ENCODE measurements at regions not wholly inside any gene's neighbourhood (a gene's known extent, or its start where the extent isn't known, plus 50 kb on each side); places are given as distances from the start of the nearest gene placed in this dataset.

DNA sequence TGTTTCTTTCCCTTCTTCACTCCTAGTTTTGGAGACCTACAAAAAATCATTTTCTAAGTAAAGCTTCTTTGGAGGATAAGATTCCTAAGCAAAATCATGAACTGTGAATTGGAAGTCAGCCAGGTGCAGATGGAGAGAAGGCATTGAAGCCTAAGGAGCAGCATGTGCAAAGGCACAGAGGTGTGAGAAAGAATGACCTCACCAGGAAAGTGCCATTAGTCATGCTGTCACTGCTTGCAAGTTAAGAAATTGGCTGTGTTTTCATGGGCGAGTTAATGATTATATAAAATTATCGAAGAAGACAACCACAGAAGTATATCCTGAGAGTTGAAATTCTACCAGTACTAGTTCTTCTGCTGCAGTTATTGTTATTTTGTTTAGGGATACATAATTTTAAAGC, 80.3 kb upstream of the KLHL1 start:
- Histone ChIP-seq H3K79me2 (ENCODE audit: control insufficient read depth, insufficient read depth, low read length) (no peaks in the 10 kb centered on the region), H4K20me1 (replicated peaks; ENCODE audit: control insufficient read depth, extremely low read depth, insufficient read depth, low read length) (no peaks in the 10 kb centered on the region), H2AFZ (ENCODE audit: low read depth, low read length) (no peak overlapping the region), H3K4me2 (ENCODE audit: insufficient read depth, low read length) (no peak overlapping the region), H3K4me3 (replicated peaks in 1 of 3; ENCODE audit: insufficient read depth in 1 of 3, low read depth in 1 of 3, low read length in 3 of 3) (no peak overlapping the region), H3K9ac (replicated peaks; ENCODE audit: extremely low read depth, insufficient read depth, low read length) (no peak overlapping the region), H3K9me1 (replicated peaks; ENCODE audit: control insufficient read depth, extremely low read depth, insufficient read depth, low read length) (no peaks in the 10 kb centered on the region), H3K36me3 (ENCODE audit: control insufficient read depth in 2 of 2, extremely low read depth in 1 of 2, insufficient read depth in 2 of 2, low read length in 2 of 2) (no peaks in the 10 kb centered on the region), H3K9me3 (replicated peaks; ENCODE audit: control insufficient read depth, insufficient read depth, low read length) (no peaks in the 10 kb centered on the region), H3K27me3 (ENCODE audit: control insufficient read depth in 2 of 2, insufficient read depth in 2 of 2, low read length in 2 of 2) (no peaks in the 10 kb centered on the region), H3K27ac (ENCODE audit: insufficient read depth, low read depth, low read length) (no peak overlapping the region), H3K4me1 (ENCODE audit: control insufficient read depth, extremely low read depth, insufficient read depth, low read length) (no peaks in the 10 kb centered on the region)
- dilution Hi-C loops (cut with MboI; ENCODE audit: extremely low pct_ligation_motif_present, low sequenced_read_pairs), result no loop called here
- FAIRE-seq (no peak), DNase-seq (ENCODE audit: low read depth, low spot score) (no peak)
- CTCF ChIA-PET, result no interaction called here
- BruUV-seq (replicated peaks), result no TSS peak
- POLR2A ChIA-PET, result no interaction called here
- intact Hi-C loops (cut with micrococcal nuclease), result no loop called here
- TF ChIP-seq FOS (IDR thresholded peaks at IDR 0.05; ENCODE audit: borderline replicate concordance, insufficient read depth, low read length), result no peak
- TF ChIP-seq MYC (IDR thresholded peaks at IDR 0.05; ENCODE audit: low read depth, low read length), result no peak
- TF ChIP-seq EZH2 (IDR thresholded peaks at IDR 0.05; ENCODE audit: borderline replicate concordance, low read depth, low read length, severe bottlenecking), result no peak
- TF ChIP-seq, protein P1, sequence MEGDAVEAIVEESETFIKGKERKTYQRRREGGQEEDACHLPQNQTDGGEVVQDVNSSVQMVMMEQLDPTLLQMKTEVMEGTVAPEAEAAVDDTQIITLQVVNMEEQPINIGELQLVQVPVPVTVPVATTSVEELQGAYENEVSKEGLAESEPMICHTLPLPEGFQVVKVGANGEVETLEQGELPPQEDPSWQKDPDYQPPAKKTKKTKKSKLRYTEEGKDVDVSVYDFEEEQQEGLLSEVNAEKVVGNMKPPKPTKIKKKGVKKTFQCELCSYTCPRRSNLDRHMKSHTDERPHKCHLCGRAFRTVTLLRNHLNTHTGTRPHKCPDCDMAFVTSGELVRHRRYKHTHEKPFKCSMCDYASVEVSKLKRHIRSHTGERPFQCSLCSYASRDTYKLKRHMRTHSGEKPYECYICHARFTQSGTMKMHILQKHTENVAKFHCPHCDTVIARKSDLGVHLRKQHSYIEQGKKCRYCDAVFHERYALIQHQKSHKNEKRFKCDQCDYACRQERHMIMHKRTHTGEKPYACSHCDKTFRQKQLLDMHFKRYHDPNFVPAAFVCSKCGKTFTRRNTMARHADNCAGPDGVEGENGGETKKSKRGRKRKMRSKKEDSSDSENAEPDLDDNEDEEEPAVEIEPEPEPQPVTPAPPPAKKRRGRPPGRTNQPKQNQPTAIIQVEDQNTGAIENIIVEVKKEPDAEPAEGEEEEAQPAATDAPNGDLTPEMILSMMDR (IDR thresholded peaks at IDR 0.05; ENCODE audit: extremely low read depth in 1 of 2, insufficient read depth in 1 of 2, low read depth in 1 of 2, low read length in 2 of 2), result no peak
- TF ChIP-seq, protein P2, sequence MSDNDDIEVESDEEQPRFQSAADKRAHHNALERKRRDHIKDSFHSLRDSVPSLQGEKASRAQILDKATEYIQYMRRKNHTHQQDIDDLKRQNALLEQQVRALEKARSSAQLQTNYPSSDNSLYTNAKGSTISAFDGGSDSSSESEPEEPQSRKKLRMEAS (IDR thresholded peaks at IDR 0.05; ENCODE audit: insufficient read depth, insufficient read length), result no peak
- no peak for TF ChIP-seq POLR2A (IDR thresholded peaks at IDR 0.05; ENCODE audit: low read depth, low read length)
- no peak for TF ChIP-seq POLR2AphosphoS5 (IDR thresholded peaks at IDR 0.05; ENCODE audit: insufficient read depth, low read depth, low read length)
- TF ChIP-seq GATA2 (IDR thresholded peaks at IDR 0.05; ENCODE audit: insufficient read depth, insufficient read length, low read depth, low read length), result no peak
- no peak for TF ChIP-seq JUN (IDR thresholded peaks at IDR 0.05; ENCODE audit: borderline replicate concordance, insufficient read depth, insufficient read length, low read depth)
